Panc1 (cell line): ENCODE measurements at regions not wholly inside any gene's neighbourhood (a gene's known extent, or its start where the extent isn't known, plus 50 kb on each side); places are given as distances from the start of the nearest gene placed in this dataset.

ENCODE experiments used
- POLR2AphosphoS5 ChIP-seq: IDR thresholded peaks from 2 replicates; pipeline ENCODE4 v1.6.1; 2012; ENCODE audit warnings: mild to moderate bottlenecking, low read depth, low read length, moderate library complexity
- SIN3A ChIP-seq: IDR thresholded peaks from 2 replicates; pipeline ENCODE4 v1.6.1; 2012; ENCODE audit warnings: low read depth, mild to moderate bottlenecking, low read length, moderate library complexity, borderline replicate concordance; ENCODE audit not compliant: insufficient read depth
- TF ChIP-seq, protein P1 (sequence below): fragments of 450-650 bp; IDR thresholded peaks from 2 replicates; pipeline ENCODE4 v1.5.1; 2017; ENCODE audit warnings: mild to moderate bottlenecking

DNA sequence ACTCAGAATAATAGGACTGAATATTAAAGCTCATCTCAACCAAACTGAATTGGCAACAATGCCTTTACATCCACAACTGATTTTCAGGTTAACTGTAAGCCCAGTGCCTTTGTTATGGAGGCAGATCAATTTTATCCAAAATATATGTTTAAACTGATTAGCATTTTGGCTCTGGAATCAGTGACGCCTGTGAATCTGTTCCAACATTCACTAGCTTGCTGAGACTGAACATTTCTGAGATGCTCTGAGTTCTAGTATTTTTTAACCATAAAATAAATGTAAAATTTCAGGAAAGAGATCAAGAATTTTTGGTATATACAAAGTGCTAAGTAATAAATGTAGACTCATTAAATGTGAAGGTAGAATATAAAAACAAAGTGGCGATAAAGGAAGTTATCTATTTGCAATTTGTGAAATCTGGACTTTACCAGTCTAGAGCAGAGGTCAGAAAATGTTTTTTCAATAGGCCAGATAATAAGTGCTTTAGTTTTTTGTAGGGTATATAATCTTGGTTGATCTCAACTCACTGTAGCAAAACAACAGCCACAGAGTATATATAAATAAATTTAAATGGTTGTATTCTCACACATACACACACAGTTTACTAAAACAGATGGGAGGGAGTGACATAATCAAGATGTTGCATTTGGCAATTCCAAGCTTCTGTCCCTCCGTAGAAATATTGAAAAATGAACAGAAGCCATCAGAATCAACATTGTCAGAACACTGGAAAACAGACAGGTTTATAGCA is 560.3 kb downstream of the ZWINT start:
- TF ChIP-seq, protein P1, sequence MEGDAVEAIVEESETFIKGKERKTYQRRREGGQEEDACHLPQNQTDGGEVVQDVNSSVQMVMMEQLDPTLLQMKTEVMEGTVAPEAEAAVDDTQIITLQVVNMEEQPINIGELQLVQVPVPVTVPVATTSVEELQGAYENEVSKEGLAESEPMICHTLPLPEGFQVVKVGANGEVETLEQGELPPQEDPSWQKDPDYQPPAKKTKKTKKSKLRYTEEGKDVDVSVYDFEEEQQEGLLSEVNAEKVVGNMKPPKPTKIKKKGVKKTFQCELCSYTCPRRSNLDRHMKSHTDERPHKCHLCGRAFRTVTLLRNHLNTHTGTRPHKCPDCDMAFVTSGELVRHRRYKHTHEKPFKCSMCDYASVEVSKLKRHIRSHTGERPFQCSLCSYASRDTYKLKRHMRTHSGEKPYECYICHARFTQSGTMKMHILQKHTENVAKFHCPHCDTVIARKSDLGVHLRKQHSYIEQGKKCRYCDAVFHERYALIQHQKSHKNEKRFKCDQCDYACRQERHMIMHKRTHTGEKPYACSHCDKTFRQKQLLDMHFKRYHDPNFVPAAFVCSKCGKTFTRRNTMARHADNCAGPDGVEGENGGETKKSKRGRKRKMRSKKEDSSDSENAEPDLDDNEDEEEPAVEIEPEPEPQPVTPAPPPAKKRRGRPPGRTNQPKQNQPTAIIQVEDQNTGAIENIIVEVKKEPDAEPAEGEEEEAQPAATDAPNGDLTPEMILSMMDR: no peak
- no peak for TF ChIP-seq SIN3A
- no peak for TF ChIP-seq POLR2AphosphoS5
